ENCODE measurements at regions not wholly inside any gene's neighbourhood (a gene's known extent, or its start where the extent isn't known, plus 50 kb on each side); places are given as distances from the start of the nearest gene placed in this dataset.

DNA sequence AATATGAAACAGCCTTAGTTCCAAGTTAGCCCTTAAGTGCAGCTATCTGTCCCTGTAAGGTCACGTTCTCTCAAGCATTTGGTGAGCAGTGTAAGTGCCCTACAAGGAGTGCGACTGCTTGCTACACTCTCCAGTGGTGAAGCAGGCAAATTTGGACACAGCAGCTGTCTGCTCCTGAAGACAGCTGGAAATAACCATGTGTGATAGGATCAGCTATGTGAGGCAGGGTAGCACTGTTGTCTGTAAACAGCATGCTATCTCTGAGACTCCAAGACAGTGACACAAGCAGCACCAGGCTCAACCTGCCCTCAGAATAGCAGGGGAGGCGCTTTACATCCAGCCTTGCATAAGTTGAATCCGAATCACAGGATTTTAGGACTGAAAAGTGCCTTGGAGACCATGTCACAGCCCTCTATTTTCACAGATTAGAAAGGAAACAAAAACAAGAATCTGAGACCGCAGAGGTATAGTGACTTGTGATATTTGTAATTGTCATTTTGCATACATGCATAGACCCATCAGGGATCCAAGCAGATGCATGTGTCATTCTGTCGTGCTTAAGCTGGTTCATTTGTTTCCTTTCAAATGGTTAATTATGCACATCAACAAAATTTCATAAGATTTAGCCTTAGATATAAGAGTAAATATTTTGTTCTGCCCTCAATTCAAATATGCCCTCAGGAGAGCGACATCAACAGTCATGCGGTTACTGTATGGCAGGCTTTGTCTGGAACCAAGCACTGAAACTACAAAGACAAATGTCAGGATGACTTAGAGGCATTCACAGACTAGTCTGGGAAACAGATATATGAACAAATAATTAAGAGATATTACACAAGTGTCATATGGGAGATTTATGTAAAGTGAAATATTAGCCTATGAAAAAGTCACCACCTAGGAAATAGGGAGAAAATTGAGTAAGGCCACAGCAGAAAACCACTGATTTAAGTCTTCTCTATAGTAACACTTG, 134.9 kb upstream of the NRIP1 start:
- Histone ChIP-seq H3K36me3 (no peaks in the 10 kb centered on the region), H3K27ac (no peak overlapping the region), H3K4me1 (no peaks in the 10 kb centered on the region), H3K9ac (ENCODE audit: low read depth in 2 of 2, low read length in 2 of 2) (no peak overlapping the region), H3K27me3 (no peaks in the 10 kb centered on the region), H3K9me3 (no peaks in the 10 kb centered on the region), H3K4me3 (no peak overlapping the region)
- intact Hi-C loops (cut with DNase I): no loop called here
- TF ChIP-seq, protein P1, sequence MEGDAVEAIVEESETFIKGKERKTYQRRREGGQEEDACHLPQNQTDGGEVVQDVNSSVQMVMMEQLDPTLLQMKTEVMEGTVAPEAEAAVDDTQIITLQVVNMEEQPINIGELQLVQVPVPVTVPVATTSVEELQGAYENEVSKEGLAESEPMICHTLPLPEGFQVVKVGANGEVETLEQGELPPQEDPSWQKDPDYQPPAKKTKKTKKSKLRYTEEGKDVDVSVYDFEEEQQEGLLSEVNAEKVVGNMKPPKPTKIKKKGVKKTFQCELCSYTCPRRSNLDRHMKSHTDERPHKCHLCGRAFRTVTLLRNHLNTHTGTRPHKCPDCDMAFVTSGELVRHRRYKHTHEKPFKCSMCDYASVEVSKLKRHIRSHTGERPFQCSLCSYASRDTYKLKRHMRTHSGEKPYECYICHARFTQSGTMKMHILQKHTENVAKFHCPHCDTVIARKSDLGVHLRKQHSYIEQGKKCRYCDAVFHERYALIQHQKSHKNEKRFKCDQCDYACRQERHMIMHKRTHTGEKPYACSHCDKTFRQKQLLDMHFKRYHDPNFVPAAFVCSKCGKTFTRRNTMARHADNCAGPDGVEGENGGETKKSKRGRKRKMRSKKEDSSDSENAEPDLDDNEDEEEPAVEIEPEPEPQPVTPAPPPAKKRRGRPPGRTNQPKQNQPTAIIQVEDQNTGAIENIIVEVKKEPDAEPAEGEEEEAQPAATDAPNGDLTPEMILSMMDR (IDR thresholded peaks at IDR 0.05): no peak
- no peak for DNase-seq

DNA sequence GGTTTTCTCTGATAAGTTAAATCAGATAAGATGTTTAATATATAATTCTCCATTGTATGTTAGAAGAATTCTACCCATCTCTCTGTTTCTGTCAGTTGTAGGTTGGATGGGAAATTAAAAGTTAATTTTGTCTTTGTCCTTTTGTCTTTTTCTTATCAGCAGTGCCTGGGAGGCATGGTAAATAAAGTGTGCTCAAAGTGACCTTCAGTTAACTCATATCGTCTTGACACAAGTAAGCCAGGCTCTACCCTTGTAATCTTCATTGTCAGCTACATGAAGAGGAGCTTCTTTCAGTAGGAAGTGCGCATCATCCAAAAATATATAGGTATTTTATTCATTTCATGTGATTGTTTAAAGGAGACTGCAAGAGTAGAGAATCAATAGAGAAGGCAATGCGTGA, 138.9 kb upstream of the NRIP1 start:
- Histone ChIP-seq H3K27ac (no peak overlapping the region), H3K4me3 (no peak overlapping the region), H3K36me3 (no peaks in the 10 kb centered on the region), H3K9me3 (no peaks in the 10 kb centered on the region), H3K4me1 (no peaks in the 10 kb centered on the region), H3K9ac (ENCODE audit: low read depth in 2 of 2, low read length in 2 of 2) (no peak overlapping the region), H3K27me3 (no peaks in the 10 kb centered on the region)
- TF ChIP-seq, protein P1 (IDR thresholded peaks at IDR 0.05): no peak
- no peak for DNase-seq
- intact Hi-C loops (cut with DNase I): no loop called here

DNA sequence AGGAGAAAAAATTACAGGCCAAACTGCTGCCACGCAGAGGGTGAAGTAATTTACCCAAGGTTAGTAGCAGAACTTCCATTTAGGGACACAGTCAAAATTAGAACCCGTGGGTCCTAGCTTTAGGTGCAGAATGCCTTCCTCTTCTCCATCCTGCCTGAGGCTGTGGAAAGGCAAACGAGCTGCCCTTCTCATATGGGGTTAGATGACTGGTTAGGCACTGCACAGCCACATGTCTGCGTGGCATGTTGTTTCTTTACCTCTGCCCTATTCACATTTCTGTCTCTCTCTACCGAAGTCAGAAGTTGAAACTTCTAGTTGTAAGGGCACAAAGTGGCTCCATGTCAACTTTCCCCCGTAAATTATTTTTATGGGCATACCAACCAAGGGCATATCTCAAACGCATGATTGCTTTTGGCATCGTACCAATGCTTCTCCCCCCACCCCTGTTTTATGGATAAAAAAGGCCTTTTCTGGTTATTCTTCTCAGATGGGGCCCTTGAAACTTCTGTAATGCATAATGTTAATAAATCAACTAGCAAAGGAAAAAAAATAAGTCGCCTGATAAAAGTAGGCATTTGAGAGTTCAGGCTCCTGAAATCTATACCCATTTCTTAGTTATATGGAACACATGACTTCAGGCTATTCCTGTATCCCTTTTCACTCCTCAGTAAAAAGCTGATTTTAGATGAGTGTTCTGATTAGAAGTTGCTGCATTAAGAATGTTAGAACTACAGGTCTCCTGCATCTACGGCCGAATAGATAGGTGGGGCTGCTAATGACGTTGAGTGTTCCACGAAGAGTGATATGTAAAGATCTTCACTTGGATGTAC, 139.6 kb upstream of the NRIP1 start:
- DNase-seq: no peak
- H3K4me1 ChIP-seq: no peaks in the 10 kb centered on the region
- H3K36me3 ChIP-seq: no peaks in the 10 kb centered on the region
- H3K27me3 ChIP-seq: no peaks in the 10 kb centered on the region
- intact Hi-C loops (cut with DNase I): no loop called here
- H3K4me3 ChIP-seq: no peak overlapping the region
- TF ChIP-seq, protein P1 (IDR thresholded peaks at IDR 0.05): no peak
- no peak overlapping the region for H3K9ac ChIP-seq (ENCODE audit: low read depth in 2 of 2, low read length in 2 of 2)
- H3K27ac ChIP-seq: no peak overlapping the region
- H3K9me3 ChIP-seq: no peaks in the 10 kb centered on the region

DNA sequence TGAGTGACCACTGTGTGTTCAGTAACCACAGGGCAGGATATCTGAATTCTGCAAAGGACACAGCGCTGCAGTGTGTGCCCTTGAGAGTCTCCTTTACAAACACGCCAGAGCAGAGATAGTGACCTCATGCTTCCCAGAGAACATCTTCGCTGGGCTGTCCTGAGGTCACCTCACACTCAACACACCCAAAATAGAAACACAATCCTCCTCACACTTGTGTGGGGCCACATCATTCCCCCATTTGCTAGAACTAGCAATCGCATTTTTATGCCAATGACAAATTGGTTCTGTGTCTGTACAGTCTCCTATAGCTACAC, 140.1 kb upstream of the NRIP1 start:
- Histone ChIP-seq H3K9ac (ENCODE audit: low read depth in 2 of 2, low read length in 2 of 2) (no peak overlapping the region), H3K4me1 (no peaks in the 10 kb centered on the region), H3K27ac (no peak overlapping the region), H3K9me3 (no peaks in the 10 kb centered on the region), H3K4me3 (no peak overlapping the region), H3K27me3 (no peaks in the 10 kb centered on the region), H3K36me3 (no peaks in the 10 kb centered on the region)
- intact Hi-C loops (cut with DNase I): no loop called here
- DNase-seq: no peak
- TF ChIP-seq, protein P1 (IDR thresholded peaks at IDR 0.05): no peak

DNA sequence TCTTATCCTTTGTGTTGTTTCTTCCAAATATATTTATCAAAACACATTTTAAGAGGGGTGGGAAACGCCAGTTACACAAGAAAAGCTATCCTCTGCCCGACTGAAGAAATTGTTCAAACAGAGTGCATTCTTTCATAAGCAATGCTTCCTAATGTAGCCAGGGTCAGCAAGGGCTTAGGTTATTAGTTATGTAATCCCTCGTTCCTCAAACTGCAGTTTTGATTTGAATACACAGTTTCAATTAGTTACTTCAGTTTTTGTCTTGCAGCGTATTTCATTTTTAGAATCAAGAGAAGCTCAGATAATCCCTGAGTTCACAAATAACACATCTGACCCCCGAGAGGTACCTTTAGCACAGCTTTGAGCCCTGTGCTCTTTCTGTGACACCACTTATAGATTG, 141.7 kb upstream of the NRIP1 start:
- intact Hi-C loops (cut with DNase I): no loop called here
- no peaks in the 10 kb centered on the region for H3K27me3 ChIP-seq
- H3K27ac ChIP-seq: no peak overlapping the region
- H3K4me3 ChIP-seq: no peak overlapping the region
- H3K9me3 ChIP-seq: no peaks in the 10 kb centered on the region
- TF ChIP-seq, protein P1 (IDR thresholded peaks at IDR 0.05): no peak
- H3K9ac ChIP-seq (ENCODE audit: low read depth in 2 of 2, low read length in 2 of 2): no peak overlapping the region
- no peak for DNase-seq
- no peaks in the 10 kb centered on the region for H3K4me1 ChIP-seq
- H3K36me3 ChIP-seq: no peaks in the 10 kb centered on the region

Measured in colonic mucosa (tissue), 4 donors.